ENCODE measurements at regions not wholly inside any gene's neighbourhood (a gene's known extent, or its start where the extent isn't known, plus 50 kb on each side); places are given as distances from the start of the nearest gene placed in this dataset.
"Not testable (repeated sequence)": the region's sequence is repeated elsewhere in the genome, so short reads cannot be mapped to it uniquely, and the experiment has no call there.

GRCh38 chr2:67880291-67880761 is 182.5 kb downstream of the C1D start:
- DNase-seq, result no peak

- DNase-seq, result no peak
Observed at GRCh38 chr2:67881816-67882215, 181.0 kb downstream of the C1D start.

GRCh38 chr2:67883316-67884087 is 179.3 kb downstream of the C1D start:
- no peak for DNase-seq

- DNase-seq, result no peak
Observed at GRCh38 chr2:67888351-67889005, 174.3 kb downstream of the C1D start.

GRCh38 chr2:67889056-67889455 is 173.7 kb downstream of the C1D start:
- DNase-seq, result no peak

- no peak for DNase-seq
Observed at GRCh38 chr2:67891642-67892041, 171.2 kb downstream of the C1D start.

- DNase-seq, result no peak
Observed at GRCh38 chr2:67892339-67892846, 170.4 kb downstream of the C1D start.

GRCh38 chr2:67895227-67895941 is 167.4 kb downstream of the C1D start:
- no peak for DNase-seq

GRCh38 chr2:67896076-67896475 is 166.7 kb downstream of the C1D start:
- peak; percentile 24 for DNase-seq

GRCh38 chr2:67896476-67896875 is 166.3 kb downstream of the C1D start:
- DNase-seq, result no peak

- DNase-seq, result no peak
Observed at GRCh38 chr2:67898595-67898994, 164.2 kb downstream of the C1D start.

GRCh38 chr2:67899187-67899586 is 163.6 kb downstream of the C1D start:
- no peak for DNase-seq

GRCh38 chr2:67900826-67901225 is 162.0 kb downstream of the C1D start:
- no peak for DNase-seq

- no peak for DNase-seq
Observed at GRCh38 chr2:67904566-67904965, 158.2 kb downstream of the C1D start.

- DNase-seq, result no peak
Observed at GRCh38 chr2:67904966-67905365, 157.8 kb downstream of the C1D start.

GRCh38 chr2:67906547-67906946 is 156.3 kb downstream of the C1D start:
- DNase-seq, result not testable (repeated sequence)

GRCh38 chr2:67917332-67918054 is 145.3 kb downstream of the C1D start:
- no peak for DNase-seq

- DNase-seq, result no peak
Observed at GRCh38 chr2:67918471-67918870, 144.3 kb downstream of the C1D start.

- no peak for DNase-seq
Observed at GRCh38 chr2:67919490-67919889, 143.3 kb downstream of the C1D start.

GRCh38 chr2:67922080-67922785 is 140.6 kb downstream of the C1D start:
- no peak for DNase-seq

GRCh38 chr2:67923696-67924095 is 139.1 kb downstream of the C1D start:
- DNase-seq, result peak; percentile 61

- DNase-seq, result no peak
Observed at GRCh38 chr2:67927501-67927900, 135.3 kb downstream of the C1D start.
